ENCODE measurements at regions not wholly inside any gene's neighbourhood (a gene's known extent, or its start where the extent isn't known, plus 50 kb on each side); places are given as distances from the start of the nearest gene placed in this dataset.
"Not testable (repeated sequence)": the region's sequence is repeated elsewhere in the genome, so short reads cannot be mapped to it uniquely, and the experiment has no call there.

DNA sequence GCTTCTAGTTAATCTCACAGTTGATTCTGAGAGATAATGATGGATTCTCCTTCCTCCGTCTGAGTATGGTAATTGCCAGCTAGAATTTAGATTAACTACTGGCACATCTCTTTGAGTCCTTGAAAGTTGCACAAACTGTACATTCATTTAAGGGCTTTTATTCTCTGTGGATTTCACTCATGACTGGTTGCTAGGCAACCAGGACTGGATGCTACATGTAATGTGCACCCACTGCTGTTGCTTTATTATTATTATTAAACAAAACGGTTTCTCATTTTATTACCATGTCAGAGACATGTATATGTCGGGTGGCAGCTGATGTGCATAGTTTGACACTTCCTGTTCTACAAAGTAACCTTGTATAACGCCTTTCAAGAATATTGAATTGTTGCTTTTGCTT lies 1882.8 kb downstream of the KHDRBS2 start:
- DNase-seq (ENCODE audit: low read depth, low spot score); in situ Hi-C loops (cut with HindIII; ENCODE audit: low pct_unique_long_range_greater_than_20kb, low sequenced_read_pairs): not testable (repeated sequence)

DNA sequence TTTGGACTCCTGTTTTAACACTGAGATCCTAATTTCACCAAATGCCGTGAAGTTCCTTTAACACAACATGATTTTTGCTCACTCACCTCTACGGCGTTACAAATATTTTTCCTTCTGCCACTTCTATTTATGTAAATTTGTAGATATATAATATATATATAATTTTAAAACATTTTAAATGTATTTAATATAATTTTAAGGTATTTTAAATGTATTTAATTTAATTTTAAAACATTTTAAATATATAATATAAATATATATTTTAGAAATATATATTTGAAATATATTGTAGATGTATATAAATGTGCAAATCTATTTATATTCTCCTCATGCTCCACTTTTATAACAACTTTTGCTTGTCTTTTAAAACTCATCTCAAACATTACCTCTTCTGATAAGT lies 1883.5 kb downstream of the KHDRBS2 start:
- DNase-seq (ENCODE audit: low read depth, low spot score); in situ Hi-C loops (cut with HindIII; ENCODE audit: low pct_unique_long_range_greater_than_20kb, low sequenced_read_pairs): not testable (repeated sequence)

DNA sequence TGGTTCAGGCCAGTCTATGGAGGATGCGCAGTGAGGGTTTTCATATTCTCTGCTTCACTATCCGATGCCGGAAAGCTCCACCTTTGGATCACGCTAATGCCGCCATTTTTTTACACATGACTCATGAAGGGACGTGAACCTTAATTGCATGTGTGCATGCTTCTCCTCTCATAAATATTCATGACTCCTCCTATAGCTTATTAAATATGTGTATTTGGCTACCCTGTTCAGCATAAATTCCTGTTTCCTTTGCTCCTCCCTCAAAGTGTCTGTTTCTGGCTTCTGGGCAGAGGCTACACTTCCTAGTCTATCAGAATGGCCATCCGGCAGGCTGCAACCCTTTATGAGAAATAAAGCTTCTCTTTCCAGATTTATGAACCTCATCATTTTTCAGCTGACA lies 1890.8 kb downstream of the KHDRBS2 start:
- in situ Hi-C loops (cut with HindIII; ENCODE audit: low pct_unique_long_range_greater_than_20kb, low sequenced_read_pairs); DNase-seq (ENCODE audit: low read depth, low spot score): not testable (repeated sequence)

DNA sequence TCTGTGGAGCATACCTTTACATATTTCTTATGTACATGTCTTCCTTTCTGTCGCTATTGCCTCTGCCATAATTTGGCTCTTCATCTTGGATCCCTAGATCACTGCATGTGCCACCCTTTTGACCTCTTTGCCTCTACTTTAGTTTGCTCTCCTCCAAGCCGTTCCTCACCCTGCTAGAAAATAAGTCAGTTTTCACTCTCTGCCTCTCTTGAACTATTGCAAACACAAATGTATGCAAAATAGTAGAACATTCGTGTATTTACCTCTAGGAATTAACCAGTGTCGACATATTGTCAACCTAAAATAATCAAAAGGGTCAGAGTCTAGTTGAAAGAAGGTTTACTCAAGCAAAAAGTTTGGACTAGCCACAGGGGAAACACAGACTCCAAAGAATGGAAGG lies 1893.1 kb downstream of the KHDRBS2 start:
- DNase-seq (ENCODE audit: low read depth, low spot score); in situ Hi-C loops (cut with HindIII; ENCODE audit: low pct_unique_long_range_greater_than_20kb, low sequenced_read_pairs): not testable (repeated sequence)

DNA sequence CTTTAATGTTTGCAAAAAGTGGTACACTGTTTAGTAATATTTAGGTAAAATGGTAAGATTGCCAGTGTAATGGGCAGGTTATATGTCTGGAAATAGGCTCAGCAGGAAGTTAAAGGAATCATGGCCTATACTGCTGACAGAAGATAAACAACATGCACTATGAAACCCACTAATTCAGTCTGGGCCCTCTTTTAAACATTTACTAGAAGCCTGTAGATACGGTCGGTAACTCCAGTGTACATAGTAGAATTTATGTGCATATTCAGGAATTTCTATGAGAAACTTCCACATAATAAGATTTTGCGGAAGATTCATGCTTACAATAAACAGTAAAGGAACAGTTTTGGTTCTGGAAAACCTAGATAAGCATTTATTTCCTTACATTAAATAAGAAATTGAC lies 1896.9 kb downstream of the KHDRBS2 start:
- DNase-seq (ENCODE audit: low read depth, low spot score); in situ Hi-C loops (cut with HindIII; ENCODE audit: low pct_unique_long_range_greater_than_20kb, low sequenced_read_pairs): not testable (repeated sequence)

DNA sequence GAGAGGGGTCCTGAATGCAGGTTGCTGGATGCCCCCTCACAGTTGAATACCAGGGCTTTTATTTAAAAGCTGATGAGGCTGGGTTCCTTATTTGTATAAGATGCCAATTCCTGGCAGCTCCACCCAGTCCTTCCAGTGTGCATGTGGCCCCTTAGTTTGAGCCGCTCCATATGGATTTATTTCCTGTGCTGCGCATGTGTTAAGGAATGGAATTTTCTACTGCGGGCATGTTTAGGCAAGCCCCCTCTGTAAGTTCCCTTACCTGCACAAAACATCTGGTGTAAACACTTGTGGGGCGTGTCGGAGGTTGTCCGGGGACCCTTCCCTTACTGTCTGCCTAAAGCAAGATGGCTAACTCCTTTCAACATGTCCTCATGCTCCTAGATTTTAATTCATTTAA lies 1901.4 kb downstream of the KHDRBS2 start:
- DNase-seq (ENCODE audit: low read depth, low spot score); in situ Hi-C loops (cut with HindIII; ENCODE audit: low pct_unique_long_range_greater_than_20kb, low sequenced_read_pairs): not testable (repeated sequence)

DNA sequence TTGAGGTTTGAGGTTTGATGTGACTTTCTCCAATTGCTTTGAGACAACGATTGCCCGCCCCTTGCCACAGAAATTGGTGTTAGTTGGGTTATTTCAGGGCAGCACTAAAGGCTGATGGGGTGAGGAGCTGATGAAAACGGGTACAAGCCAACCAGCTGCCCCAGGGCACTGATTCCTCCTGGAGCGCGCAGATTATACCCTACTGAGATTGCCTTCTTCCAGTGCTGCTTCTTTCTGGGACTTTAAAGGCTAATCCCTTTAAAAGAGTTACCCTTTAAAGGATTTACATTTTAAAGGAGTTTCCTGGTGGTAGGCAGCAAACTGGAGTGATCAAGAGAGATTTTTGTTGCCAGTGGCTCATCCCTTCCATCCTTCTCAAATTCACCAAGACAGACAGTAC lies 1903.3 kb downstream of the KHDRBS2 start:
- in situ Hi-C loops (cut with HindIII; ENCODE audit: low pct_unique_long_range_greater_than_20kb, low sequenced_read_pairs); DNase-seq (ENCODE audit: low read depth, low spot score): not testable (repeated sequence)

DNA sequence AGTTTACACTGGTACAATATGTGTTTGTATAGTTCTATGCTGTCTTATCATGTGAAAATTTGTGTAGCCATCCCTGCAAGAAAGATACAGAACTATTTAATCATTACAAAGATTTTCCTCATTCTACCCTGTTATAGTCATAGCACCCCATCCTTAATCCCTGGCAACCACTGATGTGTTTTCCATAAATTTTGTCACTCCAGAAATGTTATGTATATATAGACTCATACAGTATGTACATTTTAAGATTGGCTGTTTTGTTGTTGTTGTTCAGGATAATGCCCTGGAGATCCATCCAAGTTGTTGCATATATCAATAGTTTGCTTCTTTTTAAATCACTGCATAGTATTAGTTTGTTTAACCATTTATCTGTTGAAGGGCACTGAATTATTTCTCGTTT lies 1911.9 kb downstream of the KHDRBS2 start:
- in situ Hi-C loops (cut with HindIII; ENCODE audit: low pct_unique_long_range_greater_than_20kb, low sequenced_read_pairs); DNase-seq (ENCODE audit: low read depth, low spot score): not testable (repeated sequence)

DNA sequence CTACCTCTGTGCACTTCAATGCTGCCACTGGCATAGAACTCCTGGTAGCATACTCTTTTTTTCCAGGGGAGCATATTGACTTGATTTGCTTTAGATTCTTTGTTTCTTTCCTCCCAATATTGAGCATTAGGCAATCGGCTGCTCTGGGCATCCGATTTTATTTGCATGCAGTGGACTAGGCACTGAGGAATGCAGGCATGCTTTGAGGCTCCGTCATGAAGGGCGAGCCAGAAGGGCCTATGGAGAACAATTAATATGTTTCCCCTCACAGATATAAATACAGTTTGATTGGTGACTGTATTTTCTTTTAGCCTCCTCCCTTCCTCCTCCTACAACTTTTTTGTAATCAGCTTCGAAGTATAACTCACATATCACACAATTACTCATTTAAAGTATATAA lies 1918.2 kb downstream of the KHDRBS2 start:
- in situ Hi-C loops (cut with HindIII; ENCODE audit: low pct_unique_long_range_greater_than_20kb, low sequenced_read_pairs); DNase-seq (ENCODE audit: low read depth, low spot score): not testable (repeated sequence)

DNA sequence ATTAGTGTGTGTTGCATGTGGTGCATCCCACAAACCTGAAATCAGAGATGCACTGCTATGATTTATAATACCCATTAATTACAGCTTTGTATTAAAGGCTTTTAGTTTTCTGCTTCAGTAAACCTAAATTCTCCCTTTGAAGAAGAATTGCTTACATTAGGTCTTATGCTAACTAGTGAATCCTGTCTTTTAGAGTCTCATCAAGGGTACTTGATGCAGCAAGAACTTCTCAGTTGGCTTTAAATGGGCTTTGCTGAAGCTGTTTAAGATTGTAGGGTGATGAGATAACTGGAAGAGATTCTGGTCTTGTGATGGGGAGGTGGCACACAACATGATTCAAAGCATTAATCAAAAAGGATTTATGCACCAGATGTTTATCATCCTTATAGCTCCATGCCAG lies 1920.1 kb downstream of the KHDRBS2 start:
- DNase-seq (ENCODE audit: low read depth, low spot score); in situ Hi-C loops (cut with HindIII; ENCODE audit: low pct_unique_long_range_greater_than_20kb, low sequenced_read_pairs): not testable (repeated sequence)

DNA sequence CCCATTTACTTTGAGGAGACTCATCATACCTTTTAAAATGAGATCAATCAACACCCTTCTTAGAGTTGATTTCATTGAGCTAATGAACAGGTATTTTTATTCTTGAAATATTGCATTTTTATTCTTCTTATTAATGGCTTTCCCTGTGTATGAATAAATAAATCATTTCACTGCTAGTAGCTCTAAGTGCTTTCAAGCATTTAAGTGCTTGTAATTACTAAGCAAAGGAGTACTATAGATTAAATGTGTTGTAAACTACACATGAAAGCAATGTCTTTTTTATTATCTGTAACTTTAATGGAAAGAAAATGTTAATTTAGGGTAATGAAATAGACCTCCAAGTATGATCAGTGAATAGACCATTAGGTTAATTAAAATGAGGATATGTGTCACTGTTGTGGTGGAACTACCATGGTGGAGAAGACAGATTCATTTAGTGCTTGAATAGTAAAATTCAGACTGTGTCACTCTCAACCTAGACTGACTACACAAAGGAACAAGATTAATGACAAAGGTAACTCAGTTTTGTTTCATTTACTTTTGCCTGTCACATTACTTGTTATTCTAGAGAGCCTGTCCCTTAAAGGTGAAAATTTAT lies 1943.5 kb downstream of the KHDRBS2 start:
- in situ Hi-C loops (cut with HindIII; ENCODE audit: low pct_unique_long_range_greater_than_20kb, low sequenced_read_pairs); DNase-seq (ENCODE audit: low read depth, low spot score): not testable (repeated sequence)

DNA sequence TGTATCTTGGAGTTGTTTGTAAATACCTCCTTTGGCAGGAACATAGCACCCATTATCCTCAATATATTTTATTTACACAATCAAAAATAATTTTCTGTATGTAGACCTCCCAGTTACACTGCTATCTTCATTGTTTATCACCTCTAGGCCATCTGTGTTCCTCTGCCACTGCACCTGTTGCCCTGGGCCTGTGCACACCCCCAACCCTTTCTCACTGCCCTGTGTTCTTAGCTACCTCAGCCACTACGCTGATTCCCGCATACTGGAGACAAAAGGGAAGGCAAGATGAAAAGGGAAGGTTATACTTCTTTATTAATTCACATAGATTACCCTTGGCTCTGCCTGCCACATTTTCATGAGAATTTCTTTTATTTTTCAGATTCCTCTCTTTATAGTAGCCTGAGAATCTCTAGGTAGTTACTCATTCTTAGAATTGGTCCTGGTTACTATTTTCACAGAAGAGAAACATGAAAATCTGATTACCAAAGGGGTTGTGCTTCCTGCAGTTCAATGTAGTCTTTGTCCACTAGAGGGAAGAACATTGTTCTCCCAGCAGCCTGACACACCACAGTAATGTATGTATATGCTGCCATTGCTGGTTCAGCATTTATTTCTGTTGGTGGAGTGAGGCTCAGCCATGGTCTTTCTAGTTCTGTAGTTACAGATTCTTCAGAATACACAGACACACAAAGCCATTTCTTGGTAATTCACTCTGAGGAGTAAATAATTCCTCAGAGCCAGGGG lies 1947.5 kb downstream of the KHDRBS2 start:
- DNase-seq (ENCODE audit: low read depth, low spot score), result peak; percentile 55
- in situ Hi-C loops (cut with HindIII; ENCODE audit: low pct_unique_long_range_greater_than_20kb, low sequenced_read_pairs), result not testable (repeated sequence)

DNA sequence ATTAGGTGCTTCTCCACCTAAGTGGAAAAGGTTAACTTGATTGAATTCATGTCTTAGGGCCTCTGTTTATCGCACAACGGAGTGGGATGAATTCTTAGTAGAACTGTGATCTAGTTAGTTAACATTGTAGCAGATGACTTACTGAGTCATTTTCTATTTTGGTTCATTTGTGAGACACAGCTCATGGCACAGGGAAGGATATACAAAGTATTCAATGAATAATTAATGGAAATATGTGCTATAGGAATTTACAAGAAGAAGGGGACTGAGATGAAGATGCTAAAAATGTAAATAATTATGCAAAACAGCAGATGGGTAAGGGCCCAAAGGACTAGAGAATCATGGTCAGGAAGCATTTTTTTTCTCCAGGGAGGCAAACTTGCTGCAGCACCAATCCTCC lies 1950.9 kb downstream of the KHDRBS2 start:
- DNase-seq (ENCODE audit: low read depth, low spot score); in situ Hi-C loops (cut with HindIII; ENCODE audit: low pct_unique_long_range_greater_than_20kb, low sequenced_read_pairs): not testable (repeated sequence)

DNA sequence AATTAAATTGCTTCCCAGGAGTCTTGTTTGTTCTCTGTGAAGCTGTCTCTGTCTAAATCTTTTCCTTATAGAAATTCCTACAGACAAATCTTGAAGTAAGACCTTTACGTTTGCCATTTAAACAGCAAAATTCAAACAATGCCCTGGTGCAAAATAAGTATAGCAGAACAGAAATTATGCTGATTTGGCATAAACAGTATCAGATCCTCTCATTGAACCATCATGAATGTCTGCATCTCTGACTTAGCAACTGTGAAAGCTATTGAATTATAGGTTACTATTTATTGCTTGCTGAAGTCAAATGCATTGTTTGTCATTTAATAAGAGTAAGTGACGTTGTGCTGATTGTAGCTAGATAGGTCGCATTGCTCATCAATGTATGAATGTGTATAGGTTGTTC lies 1952.3 kb downstream of the KHDRBS2 start:
- in situ Hi-C loops (cut with HindIII; ENCODE audit: low pct_unique_long_range_greater_than_20kb, low sequenced_read_pairs); DNase-seq (ENCODE audit: low read depth, low spot score): not testable (repeated sequence)

DNA sequence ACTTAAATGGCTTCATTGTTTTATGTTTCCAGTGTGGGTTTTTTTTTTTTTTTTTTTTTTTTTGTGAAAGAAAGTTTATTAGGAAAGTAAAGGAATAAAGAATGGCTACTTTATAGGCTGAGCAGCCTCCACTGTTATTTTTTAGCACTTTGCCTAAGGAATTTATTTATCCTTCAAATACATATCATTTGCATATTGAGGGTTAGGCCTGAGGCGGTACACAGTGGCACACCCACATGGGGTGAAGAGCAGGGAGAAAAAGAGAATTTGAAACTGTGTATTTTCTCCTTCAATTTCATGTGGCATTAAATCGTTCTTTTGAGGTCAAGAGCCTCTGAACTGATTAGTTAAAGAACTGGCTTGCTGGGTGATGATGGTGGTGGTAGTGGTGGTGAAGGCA lies 1977.1 kb downstream of the KHDRBS2 start:
- in situ Hi-C loops (cut with HindIII; ENCODE audit: low pct_unique_long_range_greater_than_20kb, low sequenced_read_pairs); DNase-seq (ENCODE audit: low read depth, low spot score): not testable (repeated sequence)

All from SK-MEL-5 (cell line).